ENCODE measurements at regions not wholly inside any gene's neighbourhood (a gene's known extent, or its start where the extent isn't known, plus 50 kb on each side); places are given as distances from the start of the nearest gene placed in this dataset.

- TF ChIP-seq, protein P1, sequence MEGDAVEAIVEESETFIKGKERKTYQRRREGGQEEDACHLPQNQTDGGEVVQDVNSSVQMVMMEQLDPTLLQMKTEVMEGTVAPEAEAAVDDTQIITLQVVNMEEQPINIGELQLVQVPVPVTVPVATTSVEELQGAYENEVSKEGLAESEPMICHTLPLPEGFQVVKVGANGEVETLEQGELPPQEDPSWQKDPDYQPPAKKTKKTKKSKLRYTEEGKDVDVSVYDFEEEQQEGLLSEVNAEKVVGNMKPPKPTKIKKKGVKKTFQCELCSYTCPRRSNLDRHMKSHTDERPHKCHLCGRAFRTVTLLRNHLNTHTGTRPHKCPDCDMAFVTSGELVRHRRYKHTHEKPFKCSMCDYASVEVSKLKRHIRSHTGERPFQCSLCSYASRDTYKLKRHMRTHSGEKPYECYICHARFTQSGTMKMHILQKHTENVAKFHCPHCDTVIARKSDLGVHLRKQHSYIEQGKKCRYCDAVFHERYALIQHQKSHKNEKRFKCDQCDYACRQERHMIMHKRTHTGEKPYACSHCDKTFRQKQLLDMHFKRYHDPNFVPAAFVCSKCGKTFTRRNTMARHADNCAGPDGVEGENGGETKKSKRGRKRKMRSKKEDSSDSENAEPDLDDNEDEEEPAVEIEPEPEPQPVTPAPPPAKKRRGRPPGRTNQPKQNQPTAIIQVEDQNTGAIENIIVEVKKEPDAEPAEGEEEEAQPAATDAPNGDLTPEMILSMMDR (IDR thresholded peaks at IDR 0.05) = peak; percentile 25 to 76 (median 54)
- no peak for TF ChIP-seq EP300 (IDR thresholded peaks at IDR 0.05)
These were observed 263.2 kb downstream of the COX7C start for GRCh38 chr5:86880785-86881492.
